RWPE1 (cell line): ENCODE measurements at regions not wholly inside any gene's neighbourhood (a gene's known extent, or its start where the extent isn't known, plus 50 kb on each side); places are given as distances from the start of the nearest gene placed in this dataset.

Experiments used
- CTCF ChIA-PET: fragments of 350-600 bp; sonication (Branson Sonifier 250); formaldehyde crosslinking; extraction: SDS; loops from one replicate; lab custom pipeline; 2021; lab: Yijun Ruan, JAX
- POLR2A ChIA-PET: fragments of 400-600 bp; formaldehyde crosslinking; extraction: SDS; loops from one replicate; lab custom pipeline; 2020; ENCODE audit warnings: antibody characterized with exemption; ENCODE audit not compliant: low non-redundant PET; lab: Yijun Ruan, JAX
- DNase-seq: peaks from one replicate; pipeline ENCODE4 v3.0.0; 2012; ENCODE audit warnings: low spot score
- H3K27ac ChIP-seq: fragments of 450-650 bp; 2 replicates; pipeline ENCODE4 v1.5.1; 2017
- CTCF ChIP-seq: fragments of 450-650 bp; conservative IDR thresholded peaks from 2 replicates; pipeline ENCODE4 v1.5.1; 2017; ENCODE audit warnings: low read depth, mild to moderate bottlenecking

- POLR2A ChIA-PET = no interaction called here
- no peak for TF ChIP-seq CTCF
- CTCF ChIA-PET = no interaction called here
Observed at GRCh38 chrX:150308532-150309157, 54.5 kb upstream of the MAMLD1 start.

GRCh38 chrX:150310417-150310816 is 52.7 kb upstream of the MAMLD1 start:
- TF ChIP-seq CTCF = no peak
- CTCF ChIA-PET = no interaction called here
- POLR2A ChIA-PET = no interaction called here

More at GRCh38 chrX:150308532-150309157, 54.5 kb upstream of the MAMLD1 start:
- DNase-seq = no peak
- no peak overlapping the region for H3K27ac ChIP-seq

GRCh38 chrX:150310881-150311280 is 52.2 kb upstream of the MAMLD1 start:
- TF ChIP-seq CTCF = no peak
- DNase-seq = no peak
- POLR2A ChIA-PET = no interaction called here
- CTCF ChIA-PET = no interaction called here
- no peak overlapping the region for H3K27ac ChIP-seq

More at GRCh38 chrX:150310417-150310816, 52.7 kb upstream of the MAMLD1 start:
- no peak overlapping the region for H3K27ac ChIP-seq
- no peak for DNase-seq

- ChIA-PET POLR2A (no interaction called here), CTCF (no interaction called here)
- no peak overlapping the region for H3K27ac ChIP-seq
- DNase-seq = no peak
- no peak for TF ChIP-seq CTCF
Observed at GRCh38 chrX:150312931-150313330, 50.2 kb upstream of the MAMLD1 start.
